ENCODE measurements at regions not wholly inside any gene's neighbourhood (a gene's known extent, or its start where the extent isn't known, plus 50 kb on each side); places are given as distances from the start of the nearest gene placed in this dataset.

GRCh38 chr10:84574102-84574501, 245.7 kb downstream of the CCSER2 start:
- H3K23me2 ChIP-seq (ENCODE audit: insufficient read length, low read depth, low read length, poor library complexity, severe bottlenecking), result no peaks in the 10 kb centered on the region
- H3T11ph ChIP-seq (ENCODE audit: low read length), result no peak overlapping the region
- no peak overlapping the region for H2AFZ ChIP-seq (ENCODE audit: low read length)
- no peak overlapping the region for H3K18ac ChIP-seq (ENCODE audit: insufficient read length, low read depth, low read length)
- no peak overlapping the region for H3K23ac ChIP-seq (ENCODE audit: insufficient read length, low read depth, low read length)
- H3K27ac ChIP-seq (ENCODE audit: insufficient read length, low read depth, low read length), result no peak overlapping the region
- H3K79me2 ChIP-seq (ENCODE audit: insufficient read depth, low read length), result no peaks in the 10 kb centered on the region
- no peak overlapping the region for H2BK5ac ChIP-seq (ENCODE audit: insufficient read length, low read length)
- no peak for DNase-seq
- TF ChIP-seq, protein P1, sequence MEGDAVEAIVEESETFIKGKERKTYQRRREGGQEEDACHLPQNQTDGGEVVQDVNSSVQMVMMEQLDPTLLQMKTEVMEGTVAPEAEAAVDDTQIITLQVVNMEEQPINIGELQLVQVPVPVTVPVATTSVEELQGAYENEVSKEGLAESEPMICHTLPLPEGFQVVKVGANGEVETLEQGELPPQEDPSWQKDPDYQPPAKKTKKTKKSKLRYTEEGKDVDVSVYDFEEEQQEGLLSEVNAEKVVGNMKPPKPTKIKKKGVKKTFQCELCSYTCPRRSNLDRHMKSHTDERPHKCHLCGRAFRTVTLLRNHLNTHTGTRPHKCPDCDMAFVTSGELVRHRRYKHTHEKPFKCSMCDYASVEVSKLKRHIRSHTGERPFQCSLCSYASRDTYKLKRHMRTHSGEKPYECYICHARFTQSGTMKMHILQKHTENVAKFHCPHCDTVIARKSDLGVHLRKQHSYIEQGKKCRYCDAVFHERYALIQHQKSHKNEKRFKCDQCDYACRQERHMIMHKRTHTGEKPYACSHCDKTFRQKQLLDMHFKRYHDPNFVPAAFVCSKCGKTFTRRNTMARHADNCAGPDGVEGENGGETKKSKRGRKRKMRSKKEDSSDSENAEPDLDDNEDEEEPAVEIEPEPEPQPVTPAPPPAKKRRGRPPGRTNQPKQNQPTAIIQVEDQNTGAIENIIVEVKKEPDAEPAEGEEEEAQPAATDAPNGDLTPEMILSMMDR (conservative IDR thresholded peaks at IDR 0.05), result peak; percentile 56; the same call in 2 of the 3 replicates
- no peak overlapping the region for H3K4me3 Mint-ChIP-seq
- no peak overlapping the region for H3K4ac ChIP-seq (ENCODE audit: low read depth, low read length)
- H2BK12ac ChIP-seq (ENCODE audit: insufficient read length, low read depth, low read length), result no peak overlapping the region
- H4K91ac ChIP-seq (ENCODE audit: insufficient read length, low read depth, low read length), result no peak overlapping the region
- H2BK20ac ChIP-seq (ENCODE audit: low read depth, low read length, poor library complexity, severe bottlenecking), result no peak overlapping the region
- no peaks in the 10 kb centered on the region for H3K9me3 ChIP-seq (ENCODE audit: control insufficient read depth, low read depth, low read length)
- WGBS (ENCODE audit: extremely low coverage, insufficient read length, low lambda C conversion rate), result no CpG with 5 or more reads among the region's 1 CpG
- H3K14ac ChIP-seq (ENCODE audit: insufficient read depth, low read length), result no peak overlapping the region
- no peaks in the 10 kb centered on the region for H4K20me1 ChIP-seq (ENCODE audit: control insufficient read depth, insufficient read depth, insufficient read length)
- no peak overlapping the region for H3K4me2 ChIP-seq (ENCODE audit: insufficient read depth, insufficient read length, low read length)
- no peak overlapping the region for H3K9ac ChIP-seq (ENCODE audit: extremely low read depth, insufficient read length, low read length)
- H2AK5ac ChIP-seq (ENCODE audit: insufficient read length, low read length), result no peak overlapping the region
- no peak overlapping the region for H3K56ac ChIP-seq (ENCODE audit: insufficient read length, low read depth, low read length)
- no peaks in the 10 kb centered on the region; the same call in 1 of the 2 replicates for H3K27me3 Mint-ChIP-seq (ENCODE audit: low read depth)
- H2BK15ac ChIP-seq (ENCODE audit: low read depth, low read length), result no peak overlapping the region
- peaks cover 6 to 14% of the 10 kb centered on the region in 2 experiments; a peak in 4 of 5 replicates for H3K9me3 Mint-ChIP-seq
- no peaks in the 10 kb centered on the region; the same call in 1 of the 2 replicates for H3K4me1 ChIP-seq (ENCODE audit: insufficient read depth, low read length)
- no peaks in the 10 kb centered on the region for H3K27me3 ChIP-seq (ENCODE audit: insufficient read depth, low read length)
- no peak overlapping the region for H3K27ac Mint-ChIP-seq
- no peak overlapping the region for H4K5ac ChIP-seq (ENCODE audit: insufficient read length, low read depth, low read length)
- H4K8ac ChIP-seq (replicated peaks; ENCODE audit: insufficient read length, low read depth, low read length), result no peak overlapping the region
- peaks cover 9 to 16% of the 10 kb centered on the region in 2 experiments for H3K4me1 Mint-ChIP-seq
- H2BK120ac ChIP-seq (ENCODE audit: low read depth, low read length, poor library complexity, severe bottlenecking), result no peak overlapping the region
- H3K36me3 Mint-ChIP-seq (ENCODE audit: insufficient read depth in 1 of 3, low read depth in 3 of 3), result peaks cover 3 to 23% (median 12%) of the 10 kb centered on the region in 3 experiments; a peak in 6 of 7 replicates
- H3K79me1 ChIP-seq (ENCODE audit: insufficient read depth, low read depth, low read length, poor library complexity, severe bottlenecking), result no peaks in the 10 kb centered on the region

Measured in H9 (cell line).